Stomach (tissue), 8 donors: ENCODE measurements at regions not wholly inside any gene's neighbourhood (a gene's known extent, or its start where the extent isn't known, plus 50 kb on each side); places are given as distances from the start of the nearest gene placed in this dataset.
"Not testable (repeated sequence)": the region's sequence is repeated elsewhere in the genome, so short reads cannot be mapped to it uniquely, and the experiment has no call there.

Experiments used
- DNase-seq, 2 donors: peaks; one replicate each; pipeline versions ENCODE4 v3.0.0 to v3.0.0-alpha.2; 2013 to 2019
- H3K27ac ChIP-seq, 5 donors: fragments of 200-600 bp in 4 of 5; sonication (generic) in 4 of 5; one replicate each; pipeline ENCODE4 v1.5.1; 2013 to 2019; ENCODE audit warnings: mild to moderate bottlenecking in 1 of 5, moderate library complexity in 1 of 5
- H3K27me3 ChIP-seq, 3 donors: fragments of 200-600 bp; sonication (generic); one replicate each; pipeline ENCODE4 v1.5.1; 2017 to 2019; ENCODE audit warnings: mixed run types in 1 of 3
- H3K36me3 ChIP-seq, 4 donors: fragments of 200-600 bp; sonication (generic); 1 replicate in 3 of 4; 2 replicates in 1 of 4; pipeline ENCODE4 v1.5.1; 2016 to 2019
- H3K4me1 ChIP-seq, 4 donors: fragments of 200-600 bp; sonication (generic); one replicate each; pipeline ENCODE4 v1.5.1; 2016 to 2019
- H3K4me3 ChIP-seq, 4 donors: fragments of 200-600 bp; sonication (generic) in 3 of 4; one replicate each; pipeline ENCODE4 v1.5.1; 2016 to 2019; ENCODE audit warnings: mild to moderate bottlenecking in 1 of 4
- H3K9me3 ChIP-seq, 4 donors: fragments of 200-600 bp; sonication (generic); one replicate each; pipeline ENCODE4 v1.5.1; 2016 to 2019
- EP300 ChIP-seq: sonication (generic); formaldehyde crosslinking; IDR thresholded peaks from one replicate; pipeline ENCODE4 v1.6.1; 2017; ENCODE audit warnings: antibody characterized with exemption
- POLR2A ChIP-seq, 4 donors: fragments of 450-650 bp; IDR thresholded peaks; one replicate each; pipeline ENCODE4 v1.6.1; 2016; ENCODE audit warnings: antibody characterized with exemption in 4 of 4, control low read depth in 2 of 4, mild to moderate bottlenecking in 1 of 4, moderate library complexity in 1 of 4
- POLR2AphosphoS5 ChIP-seq, 3 donors: sonication (generic); formaldehyde crosslinking; IDR thresholded peaks; one replicate each; pipeline ENCODE4 v1.6.1; 2016; ENCODE audit warnings: antibody characterized with exemption in 3 of 3
- WGBS, 5 donors: extraction: QIAGEN DNeasy Blood & Tissue Kit in 3 of 5; methylation state at CpG; one replicate each; pipeline versions ENCODE4 v1.1.5 to v1.1.7; 2013 to 2018; 5-methylcytosine and 5-hydroxymethylcytosine counted together
- intact Hi-C: fragments of 100-400 bp; cut with DNase I; formaldehyde crosslinking; loops from one replicate; pipeline ENCODE4 v1.15.1; 2023; ENCODE audit warnings: low total_unique reads
- TF ChIP-seq, protein P1 (sequence below), 7 experiments: fragments of 450-650 bp in 4 of 7; fragments of 200-600 bp in 3 of 7; sonication (generic) in 3 of 7; IDR thresholded peaks; one replicate each; pipeline ENCODE4 v1.5.1; 2016 to 2019; ENCODE audit warnings: antibody characterized with exemption in 7 of 7, control low read depth in 2 of 7, mild to moderate bottlenecking in 1 of 7
- donor health status: healthy with polysubstance abuse.
- donor health status: Bipolar disorder and iron deficiency.
- donor health status: healthy.

DNA sequence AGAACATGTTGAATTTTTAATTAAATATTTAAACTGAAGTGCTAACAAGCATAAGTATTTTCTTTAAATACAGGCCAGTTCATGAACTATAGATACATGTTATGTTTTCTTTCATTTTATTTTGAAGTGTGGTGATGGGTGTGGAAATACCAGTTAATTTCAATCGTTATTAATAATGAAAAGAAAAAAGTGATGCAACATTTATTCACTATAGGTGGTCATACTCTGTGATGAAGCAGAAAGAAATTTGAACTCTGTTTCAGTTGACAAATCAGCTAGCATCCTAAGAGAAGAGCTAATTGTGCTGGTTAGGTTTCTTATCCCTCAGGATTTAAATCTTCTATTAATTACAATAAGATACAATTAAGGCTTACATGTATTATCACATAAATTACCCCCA lies 795.1 kb upstream of the DDX18 start:
- no peaks in the 10 kb centered on the region for H3K27me3 ChIP-seq
- H3K9me3 ChIP-seq: no peaks in the 10 kb centered on the region
- H3K4me1 ChIP-seq: no peaks in the 10 kb centered on the region
- DNase-seq: no peak
- no peak overlapping the region for H3K4me3 ChIP-seq
- no peaks in the 10 kb centered on the region for H3K36me3 ChIP-seq
- WGBS, 5 donors: 64 to 80% (median 70%) methylated on average over 1 of the region's 1 CpG
- no peak overlapping the region for H3K27ac ChIP-seq
- TF ChIP-seq POLR2A (IDR thresholded peaks at IDR 0.05) (no peak), POLR2AphosphoS5 (IDR thresholded peaks at IDR 0.05) (no peak), EP300 (no peak)
- TF ChIP-seq, protein P1, sequence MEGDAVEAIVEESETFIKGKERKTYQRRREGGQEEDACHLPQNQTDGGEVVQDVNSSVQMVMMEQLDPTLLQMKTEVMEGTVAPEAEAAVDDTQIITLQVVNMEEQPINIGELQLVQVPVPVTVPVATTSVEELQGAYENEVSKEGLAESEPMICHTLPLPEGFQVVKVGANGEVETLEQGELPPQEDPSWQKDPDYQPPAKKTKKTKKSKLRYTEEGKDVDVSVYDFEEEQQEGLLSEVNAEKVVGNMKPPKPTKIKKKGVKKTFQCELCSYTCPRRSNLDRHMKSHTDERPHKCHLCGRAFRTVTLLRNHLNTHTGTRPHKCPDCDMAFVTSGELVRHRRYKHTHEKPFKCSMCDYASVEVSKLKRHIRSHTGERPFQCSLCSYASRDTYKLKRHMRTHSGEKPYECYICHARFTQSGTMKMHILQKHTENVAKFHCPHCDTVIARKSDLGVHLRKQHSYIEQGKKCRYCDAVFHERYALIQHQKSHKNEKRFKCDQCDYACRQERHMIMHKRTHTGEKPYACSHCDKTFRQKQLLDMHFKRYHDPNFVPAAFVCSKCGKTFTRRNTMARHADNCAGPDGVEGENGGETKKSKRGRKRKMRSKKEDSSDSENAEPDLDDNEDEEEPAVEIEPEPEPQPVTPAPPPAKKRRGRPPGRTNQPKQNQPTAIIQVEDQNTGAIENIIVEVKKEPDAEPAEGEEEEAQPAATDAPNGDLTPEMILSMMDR (IDR thresholded peaks at IDR 0.05): no peak
- intact Hi-C loops: no loop called here

DNA sequence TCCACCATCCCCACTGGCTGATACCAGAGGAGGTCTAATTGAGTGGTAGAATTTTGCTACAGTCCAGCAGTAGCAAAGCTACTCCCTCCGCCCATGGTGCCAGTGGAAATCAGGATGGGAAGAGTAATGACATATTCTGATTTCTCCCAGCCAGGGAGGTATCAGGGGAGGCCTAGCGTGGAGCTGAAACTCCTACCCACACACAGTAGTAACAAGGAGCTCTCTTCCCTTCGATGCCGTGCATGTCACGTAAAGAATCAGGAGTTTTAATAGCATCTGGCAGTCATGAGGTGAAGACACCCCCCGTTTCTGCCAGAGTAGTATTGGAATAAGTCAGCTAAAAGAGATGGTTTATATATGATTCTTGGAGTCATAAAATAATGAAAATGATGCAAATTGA lies 786.8 kb upstream of the DDX18 start:
- intact Hi-C loops: no loop called here
- H3K27me3 ChIP-seq: no peaks in the 10 kb centered on the region
- DNase-seq: no peak
- H3K9me3 ChIP-seq: peaks cover 0 to 24% (median 0%) of the 10 kb centered on the region in 4 donors
- TF ChIP-seq EP300: no peak
- no peaks in the 10 kb centered on the region for H3K4me1 ChIP-seq
- WGBS, 5 donors: 85 to 95% (median 93%) methylated on average over 6 of the region's 6 CpGs
- H3K36me3 ChIP-seq: no peaks in the 10 kb centered on the region
- H3K4me3 ChIP-seq: no peak overlapping the region
- no peak overlapping the region for H3K27ac ChIP-seq

- H3K27ac ChIP-seq, H3K36me3 ChIP-seq, intact Hi-C loops, H3K27me3 ChIP-seq, H3K4me1 ChIP-seq, H3K4me3 ChIP-seq, DNase-seq: not testable (repeated sequence)
- 90 to 95% (median 94%) methylated on average over 18 of the region's 18 CpGs for WGBS, 5 donors
- peaks cover 0 to 34% (median 0%) of the 10 kb centered on the region in 4 donors for H3K9me3 ChIP-seq
Measured at GRCh38 chr2:117028708-117029107, 785.8 kb upstream of the DDX18 start.

- H3K4me3 ChIP-seq: no peak overlapping the region
- no peak for DNase-seq
- H3K27ac ChIP-seq: no peak overlapping the region
- no peaks in the 10 kb centered on the region for H3K4me1 ChIP-seq
- peaks cover 0 to 24% (median 0%) of the 10 kb centered on the region in 4 donors for H3K9me3 ChIP-seq
- TF ChIP-seq POLR2A (IDR thresholded peaks at IDR 0.05) (no peak), EP300 (no peak), POLR2AphosphoS5 (IDR thresholded peaks at IDR 0.05) (no peak)
- TF ChIP-seq, protein P1 (IDR thresholded peaks at IDR 0.05): no peak
- intact Hi-C loops: no loop called here
- no peaks in the 10 kb centered on the region for H3K36me3 ChIP-seq
- WGBS, 5 donors: 83 to 90% (median 86%) methylated on average over 51 to 59 of the region's 59 CpGs
- no peaks in the 10 kb centered on the region for H3K27me3 ChIP-seq
Measured at GRCh38 chr2:117055499-117056375, 758.8 kb upstream of the DDX18 start.

GRCh38 chr2:117056376-117056748 lies 758.1 kb upstream of the DDX18 start:
- H3K36me3 ChIP-seq: no peaks in the 10 kb centered on the region
- peaks cover 0 to 24% (median 0%) of the 10 kb centered on the region in 4 donors for H3K9me3 ChIP-seq
- TF ChIP-seq, protein P1 (IDR thresholded peaks at IDR 0.05): no peak
- no peak for TF ChIP-seq POLR2AphosphoS5 (IDR thresholded peaks at IDR 0.05)
- no peak for TF ChIP-seq EP300
- no peak for TF ChIP-seq POLR2A (IDR thresholded peaks at IDR 0.05)
- H3K27me3 ChIP-seq: no peaks in the 10 kb centered on the region
- WGBS, 5 donors: 84 to 92% (median 91%) methylated on average over 4 of the region's 4 CpGs
- no peak for DNase-seq
- intact Hi-C loops: no loop called here
- no peak overlapping the region for H3K27ac ChIP-seq
- H3K4me1 ChIP-seq: no peaks in the 10 kb centered on the region
- no peak overlapping the region for H3K4me3 ChIP-seq
